Spleen (tissue), 7 donors: ENCODE measurements at regions not wholly inside any gene's neighbourhood (a gene's known extent, or its start where the extent isn't known, plus 50 kb on each side); places are given as distances from the start of the nearest gene placed in this dataset.

Experiments
- CTCF ChIP-seq, 11 experiments: fragments of 200-600 bp in 7 of 11; fragments of 450-650 bp in 4 of 11; sonication (generic) in 4 of 11; IDR thresholded peaks in 8 of 11; conservative IDR thresholded peaks in 3 of 11; 1 replicate in 7 of 11; 2 replicates in 4 of 11; pipeline versions ENCODE4 v1.4.0 to v1.8.0; 2016 to 2021; ENCODE audit warnings: antibody characterized with exemption in 11 of 11, inconsistent platforms in 4 of 11, mild to moderate bottlenecking in 1 of 11
- POLR2AphosphoS5 ChIP-seq, 3 donors: sonication (generic); formaldehyde crosslinking; IDR thresholded peaks; one replicate each; pipeline ENCODE4 v1.5.1; 2017; ENCODE audit warnings: antibody characterized with exemption in 3 of 3
- donor health status: DM: no; HTN: no; CAD: no; lungs with moderate emphysema.
- donor health status: DM: no; HTN: no; CAD: no.
- donor health status: DM: no; HTN: no; CAD: no.

GRCh38 chr3:110821586-110821985 lies 250.0 kb upstream of the NECTIN3 start:
- no peak for TF ChIP-seq CTCF (IDR thresholded peaks at IDR 0.05 in 8 of 11, conservative IDR thresholded peaks at IDR 0.05 in 3 of 11)
- TF ChIP-seq POLR2AphosphoS5 (IDR thresholded peaks at IDR 0.05), result no peak
